H1 (cell line): ENCODE measurements at regions not wholly inside any gene's neighbourhood (a gene's known extent, or its start where the extent isn't known, plus 50 kb on each side); places are given as distances from the start of the nearest gene placed in this dataset.

Experiments used
- CTCF ChIA-PET: fragments of 300-600 bp; sonication (Branson Sonifier 250); formaldehyde crosslinking; loops from one replicate; lab custom pipeline; 2021; ENCODE audit not compliant: partially characterized antibody; lab: Charles Lee
- POLR2A ChIA-PET: fragments of 300-600 bp; sonication (Branson Sonifier 250); formaldehyde crosslinking; loops from one replicate; lab custom pipeline; 2021; ENCODE audit warnings: inconsistent platforms; ENCODE audit not compliant: partially characterized antibody; lab: Charles Lee
- DNase-seq, 2 experiments: peaks; one replicate each; pipeline versions ENCODE4 v3.0.0 to v3.0.0-alpha.2; 2010 to 2022; ENCODE audit warnings: low spot score in 2 of 2, low read depth in 1 of 2, mixed read lengths in 1 of 2
- FAIRE-seq: peaks from 2 replicates; lab custom pipeline; 2011; peaks lifted over from hg19 to GRCh38; lab: Jason Lieb, UNC
- H2AFZ ChIP-seq: 2 replicates; pipeline ENCODE4 v1.8.1; 2012; ENCODE audit warnings: low read length, inconsistent platforms
- H2AK5ac ChIP-seq: 2 replicates; pipeline ENCODE4 v1.6.1; 2013; ENCODE audit warnings: low read depth, low read length
- H2BK120ac ChIP-seq: replicated peaks from 2 replicates; pipeline ENCODE3; 2013; ENCODE audit warnings: low read depth, low read length, inconsistent platforms
- H2BK12ac ChIP-seq: 2 replicates; pipeline ENCODE4 v1.6.1; 2013; ENCODE audit warnings: low read depth, low read length
- H2BK15ac ChIP-seq: 2 replicates; pipeline ENCODE4 v1.6.1; 2013; ENCODE audit warnings: low read length
- H2BK20ac ChIP-seq: 2 replicates; pipeline ENCODE4 v1.6.1; 2013; ENCODE audit warnings: low read length
- H2BK5ac ChIP-seq: 2 replicates; pipeline ENCODE4 v1.6.1; 2013; ENCODE audit warnings: low read depth, low read length
- H3K14ac ChIP-seq: 2 replicates; pipeline ENCODE4 v1.6.1; 2013; ENCODE audit warnings: inconsistent platforms; ENCODE audit not compliant: insufficient read length
- H3K18ac ChIP-seq: 2 replicates; pipeline ENCODE4 v1.6.1; 2013; ENCODE audit warnings: low read length; ENCODE audit errors: extremely low read depth
- H3K23ac ChIP-seq: 2 replicates; pipeline ENCODE4 v1.6.1; 2013; ENCODE audit warnings: inconsistent platforms; ENCODE audit not compliant: insufficient read length
- H3K23me2 ChIP-seq: 2 replicates; pipeline ENCODE4 v1.6.1; 2013; ENCODE audit warnings: low read depth, low read length
- H3K27ac ChIP-seq: 2 replicates; pipeline ENCODE4 v1.6.1; 2011; ENCODE audit warnings: low read depth, low read length, inconsistent platforms
- H3K27me3 ChIP-seq, 4 experiments: replicated peaks in 1 of 4; 1 replicate in 1 of 4; 2 replicates in 3 of 4; pipeline versions ENCODE4 v1.6.1 to v1.8.1; 2011 to 2013; ENCODE audit warnings: low read length in 3 of 4, mild to moderate bottlenecking in 3 of 4, inconsistent platforms in 2 of 4, mixed read lengths in 2 of 4, moderate library complexity in 1 of 4; ENCODE audit not compliant: control insufficient read depth in 3 of 4, insufficient read depth in 3 of 4; ENCODE audit errors: extremely low read depth in 1 of 4
- H3K36me3 ChIP-seq, 4 experiments: 2 replicates each; pipeline versions ENCODE4 v1.6.1 to v1.8.1; 2011 to 2013; ENCODE audit warnings: mild to moderate bottlenecking in 4 of 4, low read length in 3 of 4, moderate library complexity in 2 of 4, control low read depth in 1 of 4, inconsistent platforms in 1 of 4; ENCODE audit not compliant: insufficient read depth in 4 of 4, control insufficient read depth in 2 of 4
- H3K4ac ChIP-seq: replicated peaks from 2 replicates; pipeline ENCODE3; 2013; ENCODE audit warnings: low read length, low read depth, mixed read lengths, inconsistent platforms; ENCODE audit not compliant: insufficient read length
- H3K4me1 ChIP-seq, 4 experiments: replicated peaks in 1 of 4; 1 replicate in 1 of 4; 2 replicates in 3 of 4; pipeline versions ENCODE4 v1.6.1 to v1.8.1; 2011 to 2013; ENCODE audit warnings: low read length in 3 of 4, inconsistent platforms in 2 of 4, mixed read lengths in 1 of 4; ENCODE audit not compliant: insufficient read depth in 4 of 4, control insufficient read depth in 3 of 4
- H3K4me2 ChIP-seq, 2 experiments: 2 replicates each; pipeline versions ENCODE4 v1.6.1 to v1.8.1; 2011 to 2013; ENCODE audit warnings: low read depth in 2 of 2, low read length in 2 of 2, control low read depth in 1 of 2, inconsistent platforms in 1 of 2, mild to moderate bottlenecking in 1 of 2; ENCODE audit not compliant: insufficient read depth in 1 of 2
- H3K4me3 ChIP-seq, 4 experiments: fragments of 200-600, 300-600 bp in 1 of 4; sonication (generic), shearing (Covaris generic), sonication (Bioruptor Twin) in 1 of 4; 2 replicates each; pipeline versions ENCODE4 v1.5.1 to v1.8.1; 2011 to 2016; ENCODE audit warnings: low read length in 4 of 4, low read depth in 3 of 4, control low read depth in 2 of 4, inconsistent platforms in 2 of 4, mild to moderate bottlenecking in 2 of 4, mixed read lengths in 1 of 4, moderate library complexity in 1 of 4; ENCODE audit not compliant: insufficient read depth in 2 of 4; ENCODE audit errors: extremely low read depth in 1 of 4
- H3K56ac ChIP-seq: replicated peaks from 2 replicates; pipeline ENCODE3; 2013; ENCODE audit warnings: low read depth, mild to moderate bottlenecking, mixed read lengths, low read length, inconsistent platforms; ENCODE audit not compliant: insufficient read length
- H3K79me1 ChIP-seq: 2 replicates; pipeline ENCODE4 v1.6.1; 2013; ENCODE audit warnings: low read depth, low read length, control low read depth
- H3K79me2 ChIP-seq, 2 experiments: 2 replicates each; pipeline versions ENCODE4 v1.6.1 to v1.8.1; 2012 to 2013; ENCODE audit warnings: low read length in 2 of 2, mild to moderate bottlenecking in 2 of 2, inconsistent platforms in 1 of 2; ENCODE audit not compliant: insufficient read depth in 2 of 2, control insufficient read depth in 1 of 2
- H3K9ac ChIP-seq, 4 experiments: replicated peaks in 1 of 4; 1 replicate in 1 of 4; 2 replicates in 3 of 4; pipeline versions ENCODE4 v1.6.1 to v1.8.1; 2011 to 2013; ENCODE audit warnings: low read depth in 3 of 4, low read length in 3 of 4, control low read depth in 2 of 4, mild to moderate bottlenecking in 2 of 4, moderate library complexity in 2 of 4, inconsistent platforms in 1 of 4; ENCODE audit errors: extremely low read depth in 1 of 4
- H3K9me3 ChIP-seq, 2 experiments: 2 replicates each; pipeline versions ENCODE4 v1.6.1 to v1.8.1; 2012 to 2013; ENCODE audit warnings: mild to moderate bottlenecking in 2 of 2, moderate library complexity in 2 of 2, control low read depth in 1 of 2, inconsistent platforms in 1 of 2, low read depth in 1 of 2, low read length in 1 of 2, mixed read lengths in 1 of 2; ENCODE audit not compliant: insufficient read depth in 2 of 2
- H4K20me1 ChIP-seq, 2 experiments: replicated peaks in 1 of 2; 2 replicates each; pipeline versions ENCODE3 to v1.8.1; 2011 to 2013; ENCODE audit warnings: inconsistent platforms in 2 of 2, low read length in 2 of 2, mild to moderate bottlenecking in 1 of 2; ENCODE audit not compliant: insufficient read depth in 2 of 2, control insufficient read depth in 1 of 2
- H4K5ac ChIP-seq: 2 replicates; pipeline ENCODE4 v1.6.1; 2013; ENCODE audit warnings: low read length, low read depth, mixed read lengths, inconsistent platforms; ENCODE audit not compliant: insufficient read length
- H4K8ac ChIP-seq: 2 replicates; pipeline ENCODE4 v1.8.0; 2013; ENCODE audit warnings: mild to moderate bottlenecking, moderate library complexity, low read length, inconsistent platforms; ENCODE audit not compliant: insufficient read depth; ENCODE audit errors: extremely low read depth
- H4K91ac ChIP-seq: replicated peaks from 2 replicates; pipeline ENCODE3; 2013; ENCODE audit warnings: low read length, mixed read lengths, inconsistent platforms; ENCODE audit not compliant: insufficient read length
- NANOG ChIP-seq: IDR thresholded peaks from 2 replicates; pipeline ENCODE4 v1.6.1; 2011; ENCODE audit warnings: low read length, low read depth, mild to moderate bottlenecking, inconsistent platforms; ENCODE audit not compliant: insufficient read depth, poor library complexity, severe bottlenecking
- NRF1 ChIP-seq: IDR thresholded peaks from 2 replicates; pipeline ENCODE4 v1.6.1; 2011; ENCODE audit warnings: mild to moderate bottlenecking, low read depth, low read length, improper control_type of control experiment
- POLR2AphosphoS5 ChIP-seq: IDR thresholded peaks from 2 replicates; pipeline ENCODE4 v1.6.1; 2011; ENCODE audit warnings: low read depth, low read length
- RXRA ChIP-seq: IDR thresholded peaks from 2 replicates; pipeline ENCODE4 v1.6.1; 2011; ENCODE audit warnings: low read depth, mild to moderate bottlenecking, low read length, moderate library complexity; ENCODE audit not compliant: insufficient read depth
- SIX5 ChIP-seq: IDR thresholded peaks from 2 replicates; pipeline ENCODE4 v1.6.1; 2011; ENCODE audit warnings: mild to moderate bottlenecking, low read depth, low read length
- SP4 ChIP-seq: IDR thresholded peaks from 2 replicates; pipeline ENCODE4 v1.6.1; 2012; ENCODE audit warnings: low read length, inconsistent platforms
- TEAD4 ChIP-seq: IDR thresholded peaks from 2 replicates; pipeline ENCODE4 v1.6.1; 2012; ENCODE audit warnings: low read depth, low read length, inconsistent platforms, mixed read lengths
- ZNF274 ChIP-seq: IDR thresholded peaks from 2 replicates; pipeline ENCODE4 v1.7.0; 2012; ENCODE audit warnings: low read length, borderline replicate concordance; ENCODE audit errors: extremely low read depth
- TF ChIP-seq, protein P1 (sequence below): IDR thresholded peaks from 2 replicates; pipeline ENCODE4 v1.6.1; 2011; ENCODE audit warnings: low read depth, mild to moderate bottlenecking, low read length; ENCODE audit not compliant: insufficient read depth

DNA sequence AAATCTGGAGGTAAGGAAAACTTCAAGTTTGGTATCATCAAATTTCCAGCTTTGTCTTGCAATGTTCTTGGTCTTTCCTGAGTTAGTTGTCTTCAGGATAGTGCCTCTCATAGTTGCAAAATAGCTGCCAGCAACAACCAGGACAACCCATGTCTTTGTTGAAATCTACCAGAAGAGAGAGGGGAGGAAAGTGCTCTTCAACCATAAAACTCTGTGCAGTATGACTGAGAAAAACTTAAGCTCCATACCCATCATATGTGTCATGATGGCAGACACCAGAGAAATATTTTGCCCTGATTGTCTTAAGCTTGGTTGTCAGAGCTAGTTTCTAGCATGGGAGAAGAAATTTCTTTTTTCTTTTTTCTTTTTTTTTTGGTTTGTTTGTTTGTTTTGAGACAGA is 103.3 kb downstream of the SPRY2 start:
- H4K91ac ChIP-seq = no peak overlapping the region
- no peaks in the 10 kb centered on the region for H3K4me1 ChIP-seq
- H2BK15ac ChIP-seq = no peak overlapping the region
- no peak overlapping the region for H3K9ac ChIP-seq
- H3K18ac ChIP-seq = no peak overlapping the region
- CTCF ChIA-PET = interaction anchor here (0.6 to 0.8 kb wide), 2 partner anchors 63 to 80 kb away, joined by 3 to 4 read pairs; no protein-coding TSS in a partner anchor
- DNase-seq = no peak
- no peaks in the 10 kb centered on the region for H4K20me1 ChIP-seq
- no peak overlapping the region for H2BK20ac ChIP-seq
- H3K14ac ChIP-seq = no peak overlapping the region
- no peak overlapping the region for H4K5ac ChIP-seq
- no peak overlapping the region for H3K56ac ChIP-seq
- no peak overlapping the region for H2BK120ac ChIP-seq
- no peak for TF ChIP-seq POLR2AphosphoS5
- TF ChIP-seq SP4 = no peak
- TF ChIP-seq NRF1 = no peak
- no peak for TF ChIP-seq SIX5
- no peak for TF ChIP-seq NANOG
- no peak for TF ChIP-seq ZNF274
- no peak for TF ChIP-seq TEAD4
- no peak for TF ChIP-seq RXRA
- TF ChIP-seq, protein P1, sequence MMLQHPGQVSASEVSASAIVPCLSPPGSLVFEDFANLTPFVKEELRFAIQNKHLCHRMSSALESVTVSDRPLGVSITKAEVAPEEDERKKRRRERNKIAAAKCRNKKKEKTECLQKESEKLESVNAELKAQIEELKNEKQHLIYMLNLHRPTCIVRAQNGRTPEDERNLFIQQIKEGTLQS = no peak
- H3K9me3 ChIP-seq = no peaks in the 10 kb centered on the region
- H2AK5ac ChIP-seq = no peak overlapping the region
- no peak overlapping the region for H2AFZ ChIP-seq
- POLR2A ChIA-PET = no interaction called here
- FAIRE-seq = no peak
- no peak overlapping the region for H3K4me3 ChIP-seq
- no peak overlapping the region for H4K8ac ChIP-seq
- H3K23me2 ChIP-seq = no peaks in the 10 kb centered on the region
- H3K36me3 ChIP-seq = no peaks in the 10 kb centered on the region
- no peaks in the 10 kb centered on the region for H3K27me3 ChIP-seq
- H3K4me2 ChIP-seq = no peak overlapping the region
- H3K79me2 ChIP-seq = no peaks in the 10 kb centered on the region
- no peak overlapping the region for H3K23ac ChIP-seq
- no peak overlapping the region for H2BK12ac ChIP-seq
- H3K79me1 ChIP-seq = no peaks in the 10 kb centered on the region
- no peak overlapping the region for H2BK5ac ChIP-seq
- H3K27ac ChIP-seq = no peak overlapping the region
- no peak overlapping the region for H3K4ac ChIP-seq
